ENCODE measurements at regions not wholly inside any gene's neighbourhood (a gene's known extent, or its start where the extent isn't known, plus 50 kb on each side); places are given as distances from the start of the nearest gene placed in this dataset.

DNA sequence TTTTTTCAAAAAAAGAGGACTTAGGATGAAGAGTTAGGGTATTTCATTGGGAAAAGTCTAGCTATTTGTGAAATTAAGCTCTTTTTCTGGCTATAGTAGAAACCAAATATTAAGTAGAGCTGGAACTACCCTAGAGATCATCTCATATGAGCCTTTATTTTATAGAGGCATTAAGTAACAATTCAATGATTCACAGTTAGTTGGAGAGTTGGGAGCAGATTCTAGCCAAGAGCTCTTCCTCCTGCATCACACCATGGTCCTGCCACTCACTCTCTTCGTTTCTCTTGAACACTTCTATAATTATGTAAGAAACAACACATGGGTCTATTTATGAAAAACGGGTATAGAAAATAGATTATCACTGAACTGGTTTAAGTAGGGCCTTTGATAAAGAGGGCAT is 76.1 kb upstream of the ANK3 start:
- FAIRE-seq = no peak

DNA sequence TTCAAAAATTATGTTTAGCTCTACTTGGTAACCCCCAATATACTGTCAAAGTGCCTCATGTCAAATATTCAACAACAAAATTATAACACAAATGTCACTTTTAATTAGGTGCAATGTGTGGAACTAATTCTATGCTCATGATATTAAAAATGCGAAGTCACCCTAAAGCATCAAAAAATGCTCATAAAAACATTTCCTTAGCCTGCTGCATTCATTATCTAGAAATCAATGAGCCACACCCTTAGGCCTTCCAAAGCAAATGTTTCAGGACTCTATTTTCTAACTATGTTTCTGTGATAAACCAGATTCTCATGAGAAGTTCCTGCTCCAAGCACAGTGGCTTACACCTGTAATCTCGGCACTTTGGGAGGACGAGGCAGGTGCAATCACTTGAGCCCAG is 75.0 kb upstream of the ANK3 start:
- FAIRE-seq = no peak

DNA sequence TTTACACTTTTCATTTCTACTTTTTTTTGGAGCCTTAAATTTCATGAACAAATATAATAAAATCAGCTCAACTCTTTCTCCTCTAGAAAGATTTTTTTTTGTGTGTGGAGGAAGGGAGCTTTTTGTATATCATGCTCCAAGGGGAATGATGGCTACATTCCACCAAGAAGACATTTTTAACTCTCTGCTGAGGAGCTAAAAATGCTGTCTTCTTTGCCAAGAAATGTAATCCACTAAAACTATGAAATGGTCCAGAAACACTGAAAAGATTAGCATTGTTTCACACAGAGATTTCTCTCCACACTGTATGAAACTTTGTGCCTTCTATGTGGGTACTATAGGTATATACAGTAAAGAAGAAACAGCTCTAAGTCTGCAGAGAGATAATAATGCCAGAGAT is 74.1 kb upstream of the ANK3 start:
- FAIRE-seq = peak; percentile 23

DNA sequence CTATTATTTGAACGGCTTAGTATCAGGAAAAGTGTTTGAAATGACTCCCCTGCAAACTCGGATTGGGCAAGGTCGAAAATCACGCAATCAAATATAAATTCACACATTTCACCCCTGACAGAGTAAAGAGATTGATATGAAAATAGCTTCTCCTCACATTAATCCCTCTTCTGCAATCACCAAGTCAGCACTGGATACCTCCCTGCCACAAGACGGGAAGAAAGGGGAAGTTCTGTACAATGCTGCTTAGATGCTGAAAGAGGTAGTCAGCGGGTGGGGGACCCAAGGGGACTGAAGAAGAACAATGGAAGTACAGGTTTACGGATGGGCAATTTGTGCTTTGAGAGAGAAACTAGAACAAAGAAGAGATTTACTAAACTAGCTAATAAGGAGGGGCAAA is 72.0 kb upstream of the ANK3 start:
- FAIRE-seq = no peak

DNA sequence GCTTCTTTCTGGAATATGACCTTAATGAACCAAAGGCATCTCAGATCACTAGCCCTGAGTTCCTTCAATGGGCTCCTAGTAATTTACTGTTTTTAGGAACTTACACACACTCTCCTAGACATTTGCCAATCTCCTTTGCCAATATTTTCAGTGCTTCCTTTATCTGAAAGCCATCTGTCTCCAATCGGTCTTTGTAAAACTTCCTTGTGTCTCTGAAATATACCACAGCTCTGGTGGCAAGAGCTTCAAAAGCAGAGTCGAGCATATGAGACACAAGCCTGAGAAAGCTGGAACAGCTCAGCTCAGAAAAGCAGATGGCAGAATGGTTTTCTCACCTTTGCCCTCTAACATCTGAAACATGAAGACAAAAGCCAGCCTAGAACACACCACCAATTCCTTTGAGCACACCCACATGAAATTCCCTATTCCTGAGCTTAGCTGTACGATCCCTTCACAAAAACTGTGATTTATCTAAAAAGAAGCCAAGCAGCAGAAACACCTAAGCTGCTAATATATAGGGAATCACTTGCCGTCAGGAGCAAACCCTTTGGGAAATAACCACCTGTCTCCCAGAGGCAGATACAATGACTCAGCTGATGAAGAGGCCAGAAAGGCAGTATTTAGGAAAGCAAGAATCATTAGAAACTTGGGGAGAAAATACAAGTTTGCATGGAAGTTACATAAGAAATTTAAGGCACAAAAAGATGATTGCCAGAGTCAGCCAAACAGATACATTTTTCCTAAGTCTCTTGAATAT is 70.2 kb upstream of the ANK3 start:
- no peak for FAIRE-seq

DNA sequence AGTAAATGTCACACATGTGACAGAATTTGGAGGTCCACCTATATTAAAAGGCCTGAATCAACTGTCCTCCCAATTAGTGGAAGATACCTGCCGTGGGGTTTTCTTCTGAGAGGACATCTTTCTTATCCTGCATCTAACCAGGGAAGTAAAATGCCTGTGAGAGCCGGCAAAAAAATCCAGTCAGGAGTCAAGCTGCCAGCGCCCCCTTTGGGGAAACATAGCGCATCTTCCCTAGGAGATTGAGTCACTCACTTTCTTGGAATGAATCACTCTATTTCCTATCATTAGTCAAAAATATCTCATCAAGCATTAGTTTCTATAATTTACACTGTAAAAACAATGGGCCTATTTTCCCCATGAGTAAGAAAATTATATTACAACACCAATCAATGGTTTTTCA is 66.4 kb upstream of the ANK3 start:
- FAIRE-seq = no peak

DNA sequence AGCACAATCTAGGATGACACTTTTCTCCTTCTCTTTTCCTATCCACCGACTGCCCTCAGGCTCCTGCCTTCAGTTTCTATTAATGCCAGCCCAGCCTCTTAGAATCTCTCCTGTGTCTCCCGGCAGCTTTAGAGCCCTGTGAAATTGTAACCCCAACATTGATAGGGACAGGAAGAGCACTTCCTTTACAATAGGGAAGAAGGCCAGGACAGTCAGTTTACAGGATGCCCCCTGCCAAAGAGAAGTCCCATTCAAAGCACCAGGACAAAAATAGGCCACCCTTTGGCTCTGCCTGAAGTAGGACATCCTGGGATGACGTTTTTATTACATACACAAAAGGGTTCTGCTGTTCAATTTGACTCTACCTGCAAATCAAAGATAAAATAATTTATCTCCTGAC is 64.7 kb upstream of the ANK3 start:
- FAIRE-seq = no peak

DNA sequence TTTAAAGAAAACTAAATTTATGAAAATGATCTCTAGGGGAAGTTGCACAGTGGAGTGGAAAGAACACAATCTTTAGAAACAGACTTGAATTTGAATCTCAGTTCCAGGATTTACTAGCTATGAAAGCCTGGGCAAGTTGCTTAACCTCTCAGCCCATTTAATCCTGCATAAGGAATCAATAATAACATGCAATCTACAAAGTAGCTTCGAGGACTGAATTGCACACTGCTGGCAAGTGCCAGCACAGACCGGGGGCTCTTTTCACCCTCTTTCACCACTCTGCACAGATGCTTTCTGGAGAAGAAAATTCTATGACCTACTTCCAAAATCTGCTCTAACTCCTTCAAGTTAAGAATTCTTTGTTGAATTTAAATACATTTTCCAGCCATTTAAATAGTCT is 63.4 kb upstream of the ANK3 start:
- FAIRE-seq = no peak

DNA sequence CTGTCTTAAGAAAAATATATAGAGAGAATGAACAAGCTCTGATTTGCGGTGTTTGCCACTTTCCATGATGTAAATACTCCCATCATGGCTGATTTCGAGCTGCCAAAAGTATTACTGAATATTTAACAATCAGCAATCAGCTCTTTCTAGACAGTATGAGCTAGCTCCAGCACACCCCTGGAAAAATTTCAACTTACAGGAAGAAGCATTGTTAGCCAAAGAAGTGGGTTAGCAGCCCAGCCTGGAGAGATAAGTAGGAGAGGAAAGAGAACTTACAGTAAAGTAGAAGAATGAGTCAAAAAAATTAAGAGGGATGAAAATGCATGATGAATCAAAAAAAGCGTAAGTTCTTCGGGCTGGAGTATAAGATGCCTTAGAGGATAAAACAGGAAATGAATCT is 60.6 kb upstream of the ANK3 start:
- FAIRE-seq = no peak

DNA sequence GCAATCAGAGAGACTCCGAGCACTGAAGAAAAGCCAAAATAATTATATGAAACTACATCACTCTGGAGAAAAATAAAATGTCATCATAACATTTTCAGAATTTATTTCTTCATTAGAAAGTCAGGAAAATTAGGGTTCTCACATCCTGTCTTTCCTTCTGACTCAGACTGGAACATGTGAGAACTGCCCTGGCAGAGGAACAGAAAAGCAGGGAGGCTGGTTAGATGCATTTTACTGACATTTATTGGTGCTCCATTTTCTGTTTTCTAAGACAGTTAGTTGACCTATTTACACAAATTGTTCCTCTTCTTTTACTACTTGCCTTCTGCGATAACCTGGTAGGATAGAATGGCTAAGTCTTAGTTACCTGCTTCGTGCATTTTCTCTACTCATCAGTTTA is 58.6 kb upstream of the ANK3 start:
- FAIRE-seq = no peak

DNA sequence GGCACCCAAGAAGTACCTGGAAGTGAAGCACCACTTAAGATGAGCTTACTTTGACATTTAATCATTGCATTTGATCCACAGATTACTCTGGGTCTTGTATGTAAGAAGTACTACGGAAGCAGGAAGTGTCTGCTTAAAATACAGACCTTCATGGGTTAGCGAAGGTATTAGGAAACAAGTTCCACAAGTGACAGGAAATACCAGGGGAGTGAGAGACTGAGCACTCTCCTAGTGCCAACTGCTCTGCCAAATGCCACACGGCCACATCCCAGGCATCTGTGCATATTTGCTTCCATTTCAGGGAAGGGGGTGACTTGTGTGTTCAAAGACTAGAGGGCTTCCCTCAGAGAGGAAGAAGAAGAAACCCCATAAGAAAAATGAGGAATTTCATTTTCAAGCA is 57.2 kb upstream of the ANK3 start:
- no peak for FAIRE-seq

DNA sequence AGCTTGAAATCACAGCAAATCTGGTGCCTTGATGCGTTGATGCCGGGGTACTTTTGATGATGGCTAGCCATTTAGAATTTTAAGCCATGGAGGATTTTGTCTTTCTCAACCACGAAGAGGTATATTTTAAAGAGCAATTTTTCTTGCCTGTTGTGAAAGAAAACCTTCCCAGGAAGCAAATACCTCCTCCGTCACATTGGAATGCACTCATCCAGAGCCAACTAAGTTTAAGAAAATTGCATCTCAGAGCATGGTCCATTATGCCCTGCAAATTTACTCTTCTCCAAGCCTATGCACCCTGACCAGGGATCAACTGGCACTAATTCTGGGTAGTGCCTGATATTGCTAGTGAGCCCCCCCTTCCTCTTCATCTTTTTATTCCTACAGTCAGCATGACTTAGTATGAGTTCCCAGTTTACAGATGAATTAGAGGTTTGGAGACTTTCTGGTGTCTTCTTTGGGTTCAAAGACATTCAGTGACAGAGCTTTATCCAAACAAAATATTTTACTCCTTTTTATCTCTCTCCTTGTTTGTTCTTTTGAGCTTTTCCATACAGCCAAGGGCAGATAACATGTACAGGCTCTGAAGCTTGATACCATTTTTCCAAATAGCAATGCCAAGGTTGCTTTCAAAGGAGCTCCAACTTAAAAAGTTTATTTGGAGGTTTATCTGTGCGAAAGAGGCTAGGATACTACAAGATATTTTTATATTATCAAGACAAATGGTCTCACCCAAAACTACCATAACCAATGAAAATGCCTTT is 56.6 kb upstream of the ANK3 start:
- no peak for FAIRE-seq

DNA sequence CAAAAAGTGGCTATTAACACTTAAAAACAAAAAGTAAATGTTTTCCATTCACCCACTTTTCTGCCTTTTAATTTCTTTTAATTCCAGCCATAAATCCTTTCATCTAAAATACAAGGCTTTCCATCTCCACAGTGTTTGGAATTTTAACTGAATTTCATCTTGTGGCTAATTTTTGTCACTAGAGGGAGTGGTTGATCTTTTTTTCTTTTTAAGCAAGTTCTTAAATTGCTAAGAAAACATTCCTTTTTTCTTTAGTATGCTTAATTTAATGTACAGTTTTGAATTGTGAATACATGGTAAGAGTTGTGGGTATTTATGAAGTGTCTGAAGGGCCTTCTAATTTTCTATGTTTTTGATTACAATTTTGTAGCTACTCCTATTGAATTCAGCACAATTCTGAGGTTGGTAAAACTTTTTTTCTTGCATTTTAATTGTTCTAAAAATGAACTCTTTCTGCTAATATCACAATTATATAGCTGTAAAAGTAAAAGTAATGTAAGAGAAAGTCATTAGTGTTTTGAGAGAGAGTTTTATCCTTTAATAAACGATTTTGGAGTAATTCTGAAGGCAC is 54.9 kb upstream of the ANK3 start:
- peak; percentile 97 for FAIRE-seq

DNA sequence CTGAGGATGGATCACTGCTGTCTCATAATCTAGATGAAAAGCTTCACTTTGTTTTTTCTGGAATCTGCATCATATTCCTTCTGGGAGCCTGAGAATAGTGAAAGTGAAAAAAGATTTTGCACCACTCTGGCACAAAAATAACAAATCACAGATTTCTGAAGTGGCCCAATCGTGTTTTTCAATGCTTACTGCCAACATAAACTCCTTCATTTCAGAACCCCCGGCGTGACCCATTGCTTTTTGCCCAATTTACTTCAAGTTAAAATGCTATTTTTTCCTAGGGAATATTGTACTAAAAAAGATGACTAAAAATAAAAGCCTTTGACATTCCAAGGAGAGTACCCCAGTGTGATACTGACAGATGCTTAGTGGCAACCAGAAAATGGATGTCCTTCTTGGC is 53.7 kb upstream of the ANK3 start:
- no peak for FAIRE-seq

DNA sequence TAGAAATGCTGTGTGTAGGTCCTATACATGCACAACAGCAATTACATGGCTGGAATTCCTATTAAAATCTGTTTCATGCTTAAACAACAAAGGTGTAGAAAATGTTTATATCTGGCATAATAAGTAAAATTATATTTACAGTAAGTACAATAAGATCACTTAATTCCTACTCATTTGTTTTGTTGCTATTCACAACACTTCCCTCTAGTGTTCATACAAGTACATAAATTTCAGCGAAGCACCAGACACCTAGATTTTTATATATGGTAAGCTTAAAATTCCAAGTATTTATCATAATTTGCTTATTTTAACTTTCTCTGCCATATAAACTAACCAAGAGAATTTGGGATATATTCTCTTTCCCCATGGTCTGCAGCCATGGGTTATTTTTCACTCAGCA is 51.8 kb upstream of the ANK3 start:
- FAIRE-seq = peak; percentile 68

DNA sequence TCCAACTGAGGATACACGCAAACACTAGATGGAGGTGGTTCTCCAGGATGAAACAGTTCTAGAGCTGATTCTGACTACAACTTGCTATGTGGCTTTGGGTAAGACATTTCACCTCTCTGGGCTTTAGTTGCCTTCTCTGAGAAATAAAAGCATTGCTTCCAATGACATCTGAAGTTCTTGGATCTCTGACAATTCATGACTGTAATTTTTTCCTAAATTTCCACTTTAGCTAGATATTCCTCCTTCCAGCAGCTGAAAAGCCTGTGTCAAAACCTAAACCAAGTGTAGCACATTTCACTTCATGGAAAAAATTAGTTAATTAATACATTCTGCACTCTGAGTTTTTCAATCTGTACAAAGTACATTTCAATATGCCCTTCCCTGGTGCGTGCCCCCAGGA is 50.0 kb upstream of the ANK3 start:
- no peak for FAIRE-seq
